IMR-90 (cell line): ENCODE measurements at regions not wholly inside any gene's neighbourhood (a gene's known extent, or its start where the extent isn't known, plus 50 kb on each side); places are given as distances from the start of the nearest gene placed in this dataset.

Experiments
- ATAC-seq: fragments of 200-7000 bp; cut with Tn5 transposase; 2 replicates; pipeline ENCODE4 v1.9.1; 2020; ENCODE audit warnings: low read depth, mild to moderate bottlenecking, moderate library complexity
- BruUV-seq: library from RNA; stranded (reverse); fragments of 400-500 nt; replicated peaks from 2 replicates; lab custom pipeline; 2021; lab: Mats Ljungman, UMichigan
- CTCF ChIA-PET: fragments of 300-600 bp; formaldehyde crosslinking; extraction: SDS; loops from one replicate; lab custom pipeline; 2021; ENCODE audit warnings: antibody characterized with exemption; lab: Yijun Ruan, JAX
- POLR2A ChIA-PET: fragments of 300-600 bp; sonication (Branson Sonifier 250); formaldehyde crosslinking; loops from one replicate; lab custom pipeline; 2022; ENCODE audit warnings: antibody characterized with exemption; ENCODE audit not compliant: unreplicated experiment; lab: Charles Lee
- DNase-seq: peaks from one replicate; pipeline ENCODE4 v3.0.0; 2013
- H2AFZ ChIP-seq: replicated peaks from 2 replicates; pipeline ENCODE3; 2013; ENCODE audit warnings: low read length, mild to moderate bottlenecking; ENCODE audit not compliant: poor library complexity
- H2AK5ac ChIP-seq: 2 replicates; pipeline ENCODE4 v1.6.1; 2013; ENCODE audit warnings: low read depth, low read length, inconsistent platforms
- H2AK9ac ChIP-seq: replicated peaks from 2 replicates; pipeline ENCODE3; 2013; ENCODE audit warnings: mild to moderate bottlenecking, low read depth, low read length, moderate library complexity; ENCODE audit not compliant: poor library complexity
- H2BK120ac ChIP-seq: 2 replicates; pipeline ENCODE4 v1.6.1; 2013; ENCODE audit warnings: low read depth, low read length, inconsistent platforms
- H2BK15ac ChIP-seq: 3 replicates; pipeline ENCODE4 v1.6.1; 2013; ENCODE audit warnings: low read depth, low read length, inconsistent platforms
- H2BK20ac ChIP-seq: 2 replicates; pipeline ENCODE4 v1.6.1; 2013; ENCODE audit warnings: low read depth, mild to moderate bottlenecking, inconsistent platforms, low read length, moderate library complexity
- H2BK5ac ChIP-seq: 2 replicates; pipeline ENCODE4 v1.6.1; 2013; ENCODE audit warnings: mild to moderate bottlenecking, low read depth, low read length, inconsistent platforms; ENCODE audit not compliant: poor library complexity, severe bottlenecking
- H3K14ac ChIP-seq: replicated peaks from 2 replicates; pipeline ENCODE4 v1.6.1; 2013; ENCODE audit warnings: low read depth, low read length, inconsistent platforms
- H3K18ac ChIP-seq: 2 replicates; pipeline ENCODE4 v1.6.1; 2013; ENCODE audit warnings: low read depth, low read length, control low read depth
- H3K23ac ChIP-seq: 2 replicates; pipeline ENCODE4 v1.6.1; 2013; ENCODE audit warnings: low read depth, low read length, inconsistent platforms
- H3K27ac ChIP-seq: 2 replicates; pipeline ENCODE4 v1.5.1; 2013; ENCODE audit warnings: mild to moderate bottlenecking, control low read depth, low read length; ENCODE audit not compliant: insufficient read depth
- H3K27me3 ChIP-seq: 2 replicates; pipeline ENCODE4 v1.6.1; 2013; ENCODE audit warnings: low read length; ENCODE audit not compliant: control insufficient read depth, insufficient read depth
- H3K36me3 ChIP-seq: 2 replicates; pipeline ENCODE4 v1.6.1; 2013; ENCODE audit warnings: low read length, mixed read lengths; ENCODE audit not compliant: control insufficient read depth, insufficient read depth
- H3K4ac ChIP-seq: 2 replicates; pipeline ENCODE4 v1.6.1; 2013; ENCODE audit warnings: low read depth, low read length, inconsistent platforms
- H3K4me1 ChIP-seq: 2 replicates; pipeline ENCODE4 v1.6.1; 2013; ENCODE audit warnings: low read length, mixed read lengths; ENCODE audit not compliant: control insufficient read depth, insufficient read depth
- H3K4me2 ChIP-seq: 2 replicates; pipeline ENCODE4 v1.6.1; 2013; ENCODE audit warnings: low read depth, mild to moderate bottlenecking, control low read depth, low read length, moderate library complexity
- H3K4me3 ChIP-seq: 2 replicates; pipeline ENCODE4 v1.5.1; 2013; ENCODE audit warnings: low read depth, mild to moderate bottlenecking, control low read depth, low read length, moderate library complexity; ENCODE audit not compliant: insufficient read depth
- H3K56ac ChIP-seq: 2 replicates; pipeline ENCODE4 v1.6.1; 2013; ENCODE audit warnings: low read length, inconsistent platforms; ENCODE audit not compliant: insufficient read depth; ENCODE audit errors: extremely low read depth
- H3K79me1 ChIP-seq, 2 experiments: 2 replicates each; pipeline ENCODE4 v1.6.1; 2013; ENCODE audit warnings: low read length in 2 of 2, inconsistent platforms in 1 of 2, low read depth in 1 of 2
- H3K9ac ChIP-seq: 2 replicates; pipeline ENCODE4 v1.6.1; 2013; ENCODE audit warnings: low read depth, low read length, control low read depth
- H3K9me1 ChIP-seq: 2 replicates; pipeline ENCODE4 v1.6.1; 2013; ENCODE audit warnings: low read length, inconsistent platforms; ENCODE audit not compliant: insufficient read depth
- H3K9me3 ChIP-seq: 2 replicates; pipeline ENCODE4 v1.6.1; 2013; ENCODE audit warnings: low read length; ENCODE audit not compliant: control insufficient read depth, insufficient read depth
- H4K20me1 ChIP-seq: 2 replicates; pipeline ENCODE4 v1.6.1; 2013; ENCODE audit warnings: low read length, inconsistent platforms; ENCODE audit not compliant: insufficient read depth
- H4K5ac ChIP-seq: 2 replicates; pipeline ENCODE4 v1.6.1; 2013; ENCODE audit warnings: mild to moderate bottlenecking, low read depth, low read length, control low read depth
- H4K8ac ChIP-seq, 2 experiments: 2 replicates each; pipeline ENCODE4 v1.6.1; 2013; ENCODE audit warnings: low read depth in 2 of 2, low read length in 2 of 2, control low read depth in 1 of 2, inconsistent platforms in 1 of 2
- H4K91ac ChIP-seq: 2 replicates; pipeline ENCODE4 v1.6.1; 2013; ENCODE audit warnings: low read depth, low read length, inconsistent platforms; ENCODE audit not compliant: insufficient read depth
- BHLHE40 ChIP-seq: fragments of 150-350 bp; IDR thresholded peaks from 2 replicates; pipeline ENCODE4 v1.6.1; 2016; ENCODE audit warnings: mild to moderate bottlenecking, low read depth, low read length
- CEBPB ChIP-seq: IDR thresholded peaks from 2 replicates; pipeline ENCODE4 v1.6.1; 2012; ENCODE audit warnings: low read depth, low read length, improper control_type of control experiment
- CHD1 ChIP-seq: IDR thresholded peaks from 2 replicates; pipeline ENCODE4 v1.6.1; 2012; ENCODE audit warnings: low read depth, low read length, improper control_type of control experiment
- FOS ChIP-seq: fragments of 150-350 bp; IDR thresholded peaks from 2 replicates; pipeline ENCODE4 v1.6.1; 2016; ENCODE audit warnings: low read depth, low read length
- MAFK ChIP-seq: IDR thresholded peaks from 2 replicates; pipeline ENCODE4 v1.6.1; 2012; ENCODE audit warnings: low read depth, low read length, improper control_type of control experiment
- MAZ ChIP-seq: IDR thresholded peaks from 2 replicates; pipeline ENCODE4 v1.6.1; 2012; ENCODE audit warnings: low read depth, mild to moderate bottlenecking, low read length, improper control_type of control experiment, moderate library complexity, borderline replicate concordance
- MXI1 ChIP-seq: IDR thresholded peaks from 2 replicates; pipeline ENCODE4 v1.6.1; 2012; ENCODE audit warnings: low read depth, mild to moderate bottlenecking, low read length, moderate library complexity, borderline replicate concordance
- NFE2L2 ChIP-seq: fragments of 150-350 bp; IDR thresholded peaks from 2 replicates; pipeline ENCODE4 v1.6.1; 2016; ENCODE audit warnings: low read depth, mild to moderate bottlenecking, low read length
- POLR2A ChIP-seq: IDR thresholded peaks from 2 replicates; pipeline ENCODE4 v1.6.1; 2012; ENCODE audit warnings: mild to moderate bottlenecking, low read depth, low read length
- RAD21 ChIP-seq: IDR thresholded peaks from 2 replicates; pipeline ENCODE4 v1.6.1; 2012; ENCODE audit warnings: low read length, improper control_type of control experiment
- RCOR1 ChIP-seq: IDR thresholded peaks from 2 replicates; pipeline ENCODE4 v1.6.1; 2012; ENCODE audit warnings: mild to moderate bottlenecking, low read length, improper control_type of control experiment; ENCODE audit not compliant: insufficient replicate concordance
- RFX5 ChIP-seq: IDR thresholded peaks from 2 replicates; pipeline ENCODE4 v1.8.0; 2012; ENCODE audit warnings: low read depth, mild to moderate bottlenecking, low read length, moderate library complexity
- SMC3 ChIP-seq: fragments of 150-350 bp; IDR thresholded peaks from 2 replicates; pipeline ENCODE4 v1.6.1; 2016; ENCODE audit warnings: low read depth, mild to moderate bottlenecking, antibody characterized with exemption, low read length, moderate library complexity
- WGBS, 2 experiments: methylation state at CpG; one replicate each; pipeline versions ENCODE4 v1.1.5 to v1.1.7; 2013; ENCODE audit warnings: missing lambda C conversion rate in 2 of 2; ENCODE audit not compliant: insufficient read length in 1 of 2; ENCODE audit errors: extremely low coverage in 2 of 2; 5-methylcytosine and 5-hydroxymethylcytosine counted together
- dilution Hi-C: fragments of 300-500 bp; cut with HindIII; formaldehyde crosslinking; loops from one replicate; pipeline ENCODE4 v1.14.3; 2018; ENCODE audit warnings: low sequenced_read_pairs; ENCODE audit not compliant: unreplicated experiment
- in situ Hi-C: fragments of 300-500 bp; cut with MboI; formaldehyde crosslinking; loops from 3 replicates; pipeline ENCODE4 v1.14.3; 2019; ENCODE audit warnings: low sequenced_read_pairs, inconsistent platforms, mixed read lengths
- intact Hi-C: fragments of 100-400 bp; cut with micrococcal nuclease; formaldehyde crosslinking; loops from 2 replicates; pipeline ENCODE4 v1.10.0; 2022
- TF ChIP-seq, protein P1 (sequence below): conservative IDR thresholded peaks from 2 replicates; pipeline ENCODE4 v1.5.1; 2012; ENCODE audit warnings: mild to moderate bottlenecking, low read depth, low read length, improper control_type of control experiment
- TF ChIP-seq, protein P2 (sequence below): fragments of 150-350 bp; IDR thresholded peaks from 2 replicates; pipeline ENCODE4 v1.6.1; 2017; ENCODE audit warnings: mild to moderate bottlenecking, antibody characterized with exemption, low read length, low read depth
- TF ChIP-seq, protein P3 (sequence below): fragments of 150-350 bp; IDR thresholded peaks from 2 replicates; pipeline ENCODE4 v1.6.1; 2016; ENCODE audit warnings: low read depth, mild to moderate bottlenecking, low read length, moderate library complexity, borderline replicate concordance

DNA sequence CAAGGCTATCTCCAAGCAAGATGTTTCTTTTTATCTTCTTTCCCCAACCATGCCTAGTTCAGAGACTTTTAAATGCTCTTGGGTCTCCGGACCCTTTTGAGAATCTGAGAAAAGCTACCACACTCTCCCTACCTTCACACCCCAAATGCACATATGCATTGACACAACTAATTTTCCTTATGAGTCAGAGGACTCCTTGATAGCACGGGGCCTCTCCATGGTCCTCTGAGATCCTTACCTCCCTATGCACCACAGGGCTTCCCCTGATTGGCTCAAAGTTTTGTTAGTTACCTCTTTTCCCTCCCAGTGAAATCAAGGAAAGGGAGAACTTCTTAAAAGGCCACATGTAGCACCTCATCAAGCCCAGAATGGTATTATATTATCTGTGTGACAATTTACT lies 86.8 kb upstream of the ATP6AP2 start:
- POLR2A ChIA-PET, result no interaction called here
- H4K8ac ChIP-seq, result no peak overlapping the region
- CTCF ChIA-PET, result no interaction called here
- no peaks in the 10 kb centered on the region for H4K20me1 ChIP-seq
- H3K27ac ChIP-seq, result no peak overlapping the region
- H2BK20ac ChIP-seq, result no peak overlapping the region
- TF ChIP-seq CHD1 (no peak), RCOR1 (no peak), RFX5 (no peak), MAZ (no peak), MXI1 (no peak), MAFK (no peak), CEBPB (no peak), NFE2L2 (no peak), FOS (no peak), POLR2A (no peak), RAD21 (no peak), BHLHE40 (no peak), SMC3 (no peak)
- TF ChIP-seq, protein P1, sequence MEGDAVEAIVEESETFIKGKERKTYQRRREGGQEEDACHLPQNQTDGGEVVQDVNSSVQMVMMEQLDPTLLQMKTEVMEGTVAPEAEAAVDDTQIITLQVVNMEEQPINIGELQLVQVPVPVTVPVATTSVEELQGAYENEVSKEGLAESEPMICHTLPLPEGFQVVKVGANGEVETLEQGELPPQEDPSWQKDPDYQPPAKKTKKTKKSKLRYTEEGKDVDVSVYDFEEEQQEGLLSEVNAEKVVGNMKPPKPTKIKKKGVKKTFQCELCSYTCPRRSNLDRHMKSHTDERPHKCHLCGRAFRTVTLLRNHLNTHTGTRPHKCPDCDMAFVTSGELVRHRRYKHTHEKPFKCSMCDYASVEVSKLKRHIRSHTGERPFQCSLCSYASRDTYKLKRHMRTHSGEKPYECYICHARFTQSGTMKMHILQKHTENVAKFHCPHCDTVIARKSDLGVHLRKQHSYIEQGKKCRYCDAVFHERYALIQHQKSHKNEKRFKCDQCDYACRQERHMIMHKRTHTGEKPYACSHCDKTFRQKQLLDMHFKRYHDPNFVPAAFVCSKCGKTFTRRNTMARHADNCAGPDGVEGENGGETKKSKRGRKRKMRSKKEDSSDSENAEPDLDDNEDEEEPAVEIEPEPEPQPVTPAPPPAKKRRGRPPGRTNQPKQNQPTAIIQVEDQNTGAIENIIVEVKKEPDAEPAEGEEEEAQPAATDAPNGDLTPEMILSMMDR, result no peak
- TF ChIP-seq, protein P2, sequence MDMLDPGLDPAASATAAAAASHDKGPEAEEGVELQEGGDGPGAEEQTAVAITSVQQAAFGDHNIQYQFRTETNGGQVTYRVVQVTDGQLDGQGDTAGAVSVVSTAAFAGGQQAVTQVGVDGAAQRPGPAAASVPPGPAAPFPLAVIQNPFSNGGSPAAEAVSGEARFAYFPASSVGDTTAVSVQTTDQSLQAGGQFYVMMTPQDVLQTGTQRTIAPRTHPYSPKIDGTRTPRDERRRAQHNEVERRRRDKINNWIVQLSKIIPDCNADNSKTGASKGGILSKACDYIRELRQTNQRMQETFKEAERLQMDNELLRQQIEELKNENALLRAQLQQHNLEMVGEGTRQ, result no peak
- TF ChIP-seq, protein P3, sequence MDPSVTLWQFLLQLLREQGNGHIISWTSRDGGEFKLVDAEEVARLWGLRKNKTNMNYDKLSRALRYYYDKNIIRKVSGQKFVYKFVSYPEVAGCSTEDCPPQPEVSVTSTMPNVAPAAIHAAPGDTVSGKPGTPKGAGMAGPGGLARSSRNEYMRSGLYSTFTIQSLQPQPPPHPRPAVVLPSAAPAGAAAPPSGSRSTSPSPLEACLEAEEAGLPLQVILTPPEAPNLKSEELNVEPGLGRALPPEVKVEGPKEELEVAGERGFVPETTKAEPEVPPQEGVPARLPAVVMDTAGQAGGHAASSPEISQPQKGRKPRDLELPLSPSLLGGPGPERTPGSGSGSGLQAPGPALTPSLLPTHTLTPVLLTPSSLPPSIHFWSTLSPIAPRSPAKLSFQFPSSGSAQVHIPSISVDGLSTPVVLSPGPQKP, result no peak
- no peak overlapping the region for H3K18ac ChIP-seq
- peaks cover 4% of the 10 kb centered on the region for H3K9me3 ChIP-seq
- H3K23ac ChIP-seq, result no peak overlapping the region
- no peaks in the 10 kb centered on the region for H3K9me1 ChIP-seq
- BruUV-seq, result no TSS peak
- in situ Hi-C loops, result no loop called here
- H3K4me3 ChIP-seq, result no peak overlapping the region
- DNase-seq (no peak), ATAC-seq (no peak)
- peaks cover 19% of the 10 kb centered on the region for H3K27me3 ChIP-seq
- H3K9ac ChIP-seq, result no peak overlapping the region
- H3K4ac ChIP-seq, result no peak overlapping the region
- no peak overlapping the region for H2AK9ac ChIP-seq
- intact Hi-C loops, result no loop called here
- dilution Hi-C loops, result no loop called here
- no peaks in the 10 kb centered on the region for H3K4me1 ChIP-seq
- no peak overlapping the region for H2BK15ac ChIP-seq
- H3K14ac ChIP-seq, result no peak overlapping the region
- no peaks in the 10 kb centered on the region for H3K36me3 ChIP-seq
- H4K5ac ChIP-seq, result no peak overlapping the region
- H3K56ac ChIP-seq, result no peak overlapping the region
- no peak overlapping the region for H2AK5ac ChIP-seq
- no peak overlapping the region for H2BK5ac ChIP-seq
- no peak overlapping the region for H4K91ac ChIP-seq
- no peak overlapping the region for H2AFZ ChIP-seq
- no peaks in the 10 kb centered on the region for H3K79me1 ChIP-seq
- H2BK120ac ChIP-seq, result no peak overlapping the region
- H3K4me2 ChIP-seq, result no peak overlapping the region
- WGBS, 2 experiments, result 86% methylated on average over 1 of the region's 2 CpGs; no CpG with 5 or more reads in 1 of the 2 experiments
